ENCODE measurements at regions not wholly inside any gene's neighbourhood (a gene's known extent, or its start where the extent isn't known, plus 50 kb on each side); places are given as distances from the start of the nearest gene placed in this dataset.
"Not testable (repeated sequence)": the region's sequence is repeated elsewhere in the genome, so short reads cannot be mapped to it uniquely, and the experiment has no call there.

- WGBS, 4 donors, result 92 to 96% (median 95%) methylated on average over 19 to 22 of the region's 22 CpGs
- Histone ChIP-seq H3K4me3 (no peak overlapping the region), H3K27ac (no peak overlapping the region), H3K27me3 (no peaks in the 10 kb centered on the region), H3K9me3 (no peaks in the 10 kb centered on the region), H3K36me3 (no peaks in the 10 kb centered on the region), H3K4me1 (no peaks in the 10 kb centered on the region)
- DNase-seq, result peak in 1 of 5 donors; percentile 8
- no peak for ATAC-seq
- intact Hi-C loops (cut with DNase I), result no loop called here
- TF ChIP-seq CTCF (IDR thresholded peaks at IDR 0.05) (no peak), POLR2A (IDR thresholded peaks at IDR 0.05) (no peak)
Measured at GRCh38 chr6:170058878-170059485, 231.9 kb downstream of the DLL1 start.

- no peaks in the 10 kb centered on the region for H3K9me3 ChIP-seq
- no peak overlapping the region for H3K27ac ChIP-seq
- no peaks in the 10 kb centered on the region for H3K27me3 ChIP-seq
- no peaks in the 10 kb centered on the region for H3K36me3 ChIP-seq
- intact Hi-C loops (cut with DNase I), result no loop called here
- peak in 1 of 5 donors; percentile 14 for DNase-seq
- no peak for TF ChIP-seq POLR2A (IDR thresholded peaks at IDR 0.05)
- TF ChIP-seq CTCF (IDR thresholded peaks at IDR 0.05), result no peak
- ATAC-seq, result no peak
- H3K4me3 ChIP-seq, result no peak overlapping the region
- no peaks in the 10 kb centered on the region for H3K4me1 ChIP-seq
- WGBS, 4 donors, result 90 to 94% (median 90%) methylated on average over 39 to 40 of the region's 40 CpGs
Measured at GRCh38 chr6:170057961-170058877, 232.7 kb downstream of the DLL1 start.

GRCh38 chr6:170057034-170057734, 233.7 kb downstream of the DLL1 start:
- ATAC-seq (no peak), DNase-seq (peak in 1 of 5 donors; percentile 9)
- no peaks in the 10 kb centered on the region for H3K4me1 ChIP-seq
- no peaks in the 10 kb centered on the region for H3K36me3 ChIP-seq
- no peak overlapping the region for H3K4me3 ChIP-seq
- intact Hi-C loops (cut with DNase I), result no loop called here
- no peaks in the 10 kb centered on the region for H3K9me3 ChIP-seq
- no peaks in the 10 kb centered on the region for H3K27me3 ChIP-seq
- 84 to 89% (median 88%) methylated on average over 11 to 16 of the region's 16 CpGs for WGBS, 4 donors
- H3K27ac ChIP-seq, result no peak overlapping the region
- TF ChIP-seq POLR2A (IDR thresholded peaks at IDR 0.05) (no peak), CTCF (IDR thresholded peaks at IDR 0.05) (no peak)

- no peaks in the 10 kb centered on the region for H3K4me1 ChIP-seq
- WGBS, 4 donors, result 89 to 91% (median 90%) methylated on average over 11 of the region's 11 CpGs
- H3K27ac ChIP-seq, result no peak overlapping the region
- TF ChIP-seq CTCF (IDR thresholded peaks at IDR 0.05) (no peak), POLR2A (IDR thresholded peaks at IDR 0.05) (no peak)
- no peak overlapping the region for H3K4me3 ChIP-seq
- peak in 1 of 5 donors; percentile 4 for DNase-seq
- no peaks in the 10 kb centered on the region for H3K9me3 ChIP-seq
- intact Hi-C loops (cut with DNase I), result no loop called here
- no peaks in the 10 kb centered on the region for H3K36me3 ChIP-seq
- no peak for ATAC-seq
- no peaks in the 10 kb centered on the region for H3K27me3 ChIP-seq
Measured at GRCh38 chr6:170056278-170056711, 234.6 kb downstream of the DLL1 start.

GRCh38 chr6:170055797-170056196, 235.1 kb downstream of the DLL1 start:
- H3K4me3 ChIP-seq; H3K36me3 ChIP-seq; ATAC-seq; H3K4me1 ChIP-seq; H3K27me3 ChIP-seq; H3K27ac ChIP-seq; intact Hi-C loops (cut with DNase I); H3K9me3 ChIP-seq: not testable (repeated sequence)
- WGBS, 4 donors, result 94 to 97% (median 95%) methylated on average over 11 to 14 of the region's 14 CpGs
- peak in 1 of 5 donors; percentile 6 for DNase-seq
